Upper lobe of left lung (tissue), 6 donors: ENCODE measurements at regions not wholly inside any gene's neighbourhood (a gene's known extent, or its start where the extent isn't known, plus 50 kb on each side); places are given as distances from the start of the nearest gene placed in this dataset.

Source experiments
- ATAC-seq, 2 donors: fragments of 200-7000 bp; cut with Tn5 transposase; one replicate each; pipeline ENCODE4 v1.9.1; 2022; ENCODE audit warnings: mild to moderate bottlenecking in 2 of 2, moderate library complexity in 2 of 2; ENCODE audit not compliant: low FRiP score in 2 of 2
- DNase-seq, 2 donors: peaks; one replicate each; pipeline ENCODE4 v3.0.0-alpha.2; 2019 to 2020
- H3K27ac ChIP-seq, 4 donors: fragments of 200-600 bp; sonication (generic); one replicate each; pipeline ENCODE4 v1.5.1; 2016 to 2019
- H3K27me3 ChIP-seq, 4 donors: fragments of 200-600 bp; sonication (generic); one replicate each; pipeline ENCODE4 v1.5.1; 2017 to 2019
- H3K36me3 ChIP-seq, 4 donors: fragments of 200-600 bp; sonication (generic); one replicate each; pipeline ENCODE4 v1.5.1; 2016 to 2019
- H3K4me1 ChIP-seq, 4 donors: fragments of 200-600 bp; sonication (generic); one replicate each; pipeline ENCODE4 v1.5.1; 2018 to 2019
- H3K4me3 ChIP-seq, 4 donors: fragments of 200-600 bp; sonication (generic); one replicate each; pipeline ENCODE4 v1.5.1; 2017 to 2019; ENCODE audit warnings: mild to moderate bottlenecking in 2 of 4, moderate library complexity in 1 of 4
- H3K9me3 ChIP-seq, 4 donors: fragments of 200-600 bp; sonication (generic); one replicate each; pipeline ENCODE4 v1.5.1; 2018 to 2019
- EP300 ChIP-seq, 4 donors: sonication (generic); formaldehyde crosslinking; IDR thresholded peaks; one replicate each; pipeline ENCODE4 v1.5.1; 2017; ENCODE audit warnings: antibody characterized with exemption in 4 of 4, control low read depth in 2 of 4
- POLR2A ChIP-seq, 4 donors: fragments of 450-650 bp; IDR thresholded peaks; one replicate each; pipeline ENCODE4 v1.5.1; 2016 to 2017; ENCODE audit warnings: antibody characterized with exemption in 4 of 4, mild to moderate bottlenecking in 2 of 4
- POLR2AphosphoS5 ChIP-seq, 2 donors: sonication (generic); formaldehyde crosslinking; IDR thresholded peaks; one replicate each; pipeline ENCODE4 v1.5.1; 2017; ENCODE audit warnings: antibody characterized with exemption in 2 of 2
- WGBS, 2 donors: methylation state at CpG; one replicate each; pipeline ENCODE4 v1.1.5; 2017 to 2018; 5-methylcytosine and 5-hydroxymethylcytosine counted together
- TF ChIP-seq, protein P1 (sequence below), 6 experiments: fragments of 450-650 bp in 4 of 6; fragments of 200-600 bp in 2 of 6; sonication (generic) in 2 of 6; IDR thresholded peaks; one replicate each; pipeline ENCODE4 v1.5.1; 2016 to 2019; ENCODE audit warnings: antibody characterized with exemption in 6 of 6
- donor health status: DM: no; HTN: no; CAD: no; lungs with moderate emphysema.
- donor health status: DM: no; HTN: yes; CAD: no; lungs with severe emphysema.

DNA sequence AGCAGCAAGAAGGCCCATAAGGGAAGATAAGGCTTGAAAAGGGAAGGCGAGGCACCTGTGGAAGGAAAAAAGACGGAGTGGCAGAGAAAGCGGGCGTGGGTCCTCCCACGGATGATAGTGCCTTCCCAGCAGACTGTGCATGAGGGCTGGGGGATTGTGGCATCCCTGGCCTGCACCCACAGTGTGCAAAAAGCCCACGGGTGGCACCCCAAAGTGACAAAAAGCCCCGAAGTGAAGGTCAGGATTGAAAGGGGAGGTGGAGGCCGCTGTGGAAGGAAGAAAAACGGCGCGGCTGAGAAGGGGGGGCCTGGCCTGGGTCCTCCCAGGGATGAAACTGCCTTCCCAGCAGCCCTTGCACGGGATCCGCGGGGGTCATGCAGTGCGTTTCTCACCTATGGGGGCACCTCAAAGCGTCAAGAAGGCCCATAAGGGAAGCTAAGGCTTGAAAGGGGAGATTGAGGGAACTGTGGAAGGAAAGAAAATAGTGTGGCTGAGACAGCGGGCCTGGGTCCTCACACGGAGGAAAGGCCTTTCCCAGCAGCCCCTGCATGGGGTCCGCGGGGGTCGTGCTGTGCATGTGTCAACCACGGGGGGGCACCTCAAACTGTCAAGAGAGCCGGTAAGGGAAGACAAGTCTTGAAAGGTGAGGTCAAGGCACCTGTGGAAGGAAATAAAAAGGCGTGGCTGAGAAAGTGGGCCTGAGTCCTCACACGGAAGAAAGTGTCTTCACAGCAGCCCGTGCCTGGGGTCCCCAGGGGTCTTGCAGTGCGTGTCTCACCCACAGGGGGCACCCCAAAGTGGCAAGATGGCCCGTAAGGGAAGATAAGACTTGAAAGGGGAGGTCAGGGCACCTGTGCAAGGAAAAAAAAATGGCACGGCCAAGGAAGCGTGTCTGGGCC is 274.1 kb downstream of the ALG10 start:
- no peaks in the 10 kb centered on the region for H3K4me1 ChIP-seq
- WGBS, 2 donors, result 72 to 74% methylated on average over 30 of the region's 30 CpGs
- H3K27ac ChIP-seq, result no peak overlapping the region
- peaks cover 0 to 85% (median 1%) of the 10 kb centered on the region in 4 donors for H3K9me3 ChIP-seq
- peak in 1 of 2 donors; percentile 36 for DNase-seq
- no peak overlapping the region for H3K4me3 ChIP-seq
- no peaks in the 10 kb centered on the region for H3K27me3 ChIP-seq
- no peak for ATAC-seq
- TF ChIP-seq, protein P1, sequence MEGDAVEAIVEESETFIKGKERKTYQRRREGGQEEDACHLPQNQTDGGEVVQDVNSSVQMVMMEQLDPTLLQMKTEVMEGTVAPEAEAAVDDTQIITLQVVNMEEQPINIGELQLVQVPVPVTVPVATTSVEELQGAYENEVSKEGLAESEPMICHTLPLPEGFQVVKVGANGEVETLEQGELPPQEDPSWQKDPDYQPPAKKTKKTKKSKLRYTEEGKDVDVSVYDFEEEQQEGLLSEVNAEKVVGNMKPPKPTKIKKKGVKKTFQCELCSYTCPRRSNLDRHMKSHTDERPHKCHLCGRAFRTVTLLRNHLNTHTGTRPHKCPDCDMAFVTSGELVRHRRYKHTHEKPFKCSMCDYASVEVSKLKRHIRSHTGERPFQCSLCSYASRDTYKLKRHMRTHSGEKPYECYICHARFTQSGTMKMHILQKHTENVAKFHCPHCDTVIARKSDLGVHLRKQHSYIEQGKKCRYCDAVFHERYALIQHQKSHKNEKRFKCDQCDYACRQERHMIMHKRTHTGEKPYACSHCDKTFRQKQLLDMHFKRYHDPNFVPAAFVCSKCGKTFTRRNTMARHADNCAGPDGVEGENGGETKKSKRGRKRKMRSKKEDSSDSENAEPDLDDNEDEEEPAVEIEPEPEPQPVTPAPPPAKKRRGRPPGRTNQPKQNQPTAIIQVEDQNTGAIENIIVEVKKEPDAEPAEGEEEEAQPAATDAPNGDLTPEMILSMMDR (IDR thresholded peaks at IDR 0.05), result no peak
- TF ChIP-seq EP300 (IDR thresholded peaks at IDR 0.05) (no peak), POLR2A (IDR thresholded peaks at IDR 0.05) (no peak), POLR2AphosphoS5 (IDR thresholded peaks at IDR 0.05) (no peak)
- no peaks in the 10 kb centered on the region for H3K36me3 ChIP-seq

DNA sequence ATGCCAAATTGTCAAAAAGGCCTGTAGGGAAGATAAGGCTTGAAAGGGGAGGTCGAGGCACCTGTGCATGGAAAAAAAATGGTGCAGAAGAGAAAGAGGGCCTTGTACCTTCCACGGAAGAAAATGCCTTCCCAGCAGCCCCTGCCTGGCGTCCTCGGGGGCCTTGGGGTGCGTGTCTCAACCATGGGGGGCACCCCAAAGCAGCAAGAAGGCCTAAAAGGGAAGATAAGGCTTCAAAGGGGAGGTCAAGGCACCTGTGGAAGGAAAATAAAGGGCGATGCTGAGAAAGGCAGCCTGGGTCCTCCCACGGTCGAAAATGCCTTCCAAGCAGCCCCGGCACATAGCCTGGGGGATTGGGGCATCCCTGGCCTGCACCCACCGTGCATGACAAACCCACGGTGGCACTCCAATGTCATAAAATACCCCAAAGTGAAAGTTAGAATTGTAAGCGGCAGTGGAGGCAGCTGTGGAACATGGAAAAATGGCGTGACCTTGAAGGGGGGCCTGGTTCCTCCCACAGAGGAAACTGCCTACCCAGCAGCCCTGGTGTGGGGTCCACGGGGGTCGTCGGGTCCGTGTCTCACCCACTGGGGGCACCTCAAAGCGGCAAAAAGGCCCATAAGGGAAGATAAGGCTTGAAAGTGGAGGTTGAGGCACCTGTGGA is 275.0 kb downstream of the ALG10 start:
- Histone ChIP-seq H3K27ac (no peak overlapping the region), H3K9me3 (peaks cover 0 to 87% (median 1%) of the 10 kb centered on the region in 4 donors), H3K4me3 (no peak overlapping the region), H3K36me3 (no peaks in the 10 kb centered on the region), H3K4me1 (no peaks in the 10 kb centered on the region), H3K27me3 (no peaks in the 10 kb centered on the region)
- ATAC-seq, result no peak
- WGBS, 2 donors, result 51 to 65% methylated on average over 18 of the region's 18 CpGs
- DNase-seq, result peak in 1 of 2 donors; percentile 35
- TF ChIP-seq POLR2A (IDR thresholded peaks at IDR 0.05), result no peak
- TF ChIP-seq, protein P1 (IDR thresholded peaks at IDR 0.05), result no peak
- TF ChIP-seq POLR2AphosphoS5 (IDR thresholded peaks at IDR 0.05), result no peak

DNA sequence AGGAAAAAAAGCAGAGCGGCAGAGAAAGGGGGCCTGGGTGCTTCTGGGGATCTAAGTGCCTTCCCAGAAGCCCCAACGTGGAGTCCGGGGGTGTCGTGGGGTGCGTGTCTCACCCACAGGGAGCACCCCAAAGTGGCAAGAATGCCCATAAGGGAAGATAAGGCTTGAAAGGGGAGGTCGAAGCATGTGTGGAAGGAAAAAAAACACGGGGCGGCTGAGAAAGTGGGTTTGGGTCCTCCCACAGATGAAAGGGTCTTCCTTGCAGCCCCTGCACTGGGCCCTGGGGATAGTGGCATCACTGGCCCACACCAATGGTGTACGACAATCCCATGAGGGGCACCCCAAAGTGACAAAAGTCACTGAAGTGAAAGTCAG is 275.5 kb downstream of the ALG10 start:
- H3K27ac ChIP-seq, result no peak overlapping the region
- no peak overlapping the region for H3K4me3 ChIP-seq
- ATAC-seq (no peak), DNase-seq (no peak)
- no peaks in the 10 kb centered on the region for H3K4me1 ChIP-seq
- no peak for TF ChIP-seq EP300 (IDR thresholded peaks at IDR 0.05)
- TF ChIP-seq, protein P1 (IDR thresholded peaks at IDR 0.05), result no peak
- no peak for TF ChIP-seq POLR2AphosphoS5 (IDR thresholded peaks at IDR 0.05)
- TF ChIP-seq POLR2A (IDR thresholded peaks at IDR 0.05), result no peak
- 72 to 79% methylated on average over 9 of the region's 9 CpGs for WGBS, 2 donors
- H3K9me3 ChIP-seq, result peaks cover 0 to 89% (median 1%) of the 10 kb centered on the region in 4 donors
- H3K27me3 ChIP-seq, result no peaks in the 10 kb centered on the region
- no peaks in the 10 kb centered on the region for H3K36me3 ChIP-seq

DNA sequence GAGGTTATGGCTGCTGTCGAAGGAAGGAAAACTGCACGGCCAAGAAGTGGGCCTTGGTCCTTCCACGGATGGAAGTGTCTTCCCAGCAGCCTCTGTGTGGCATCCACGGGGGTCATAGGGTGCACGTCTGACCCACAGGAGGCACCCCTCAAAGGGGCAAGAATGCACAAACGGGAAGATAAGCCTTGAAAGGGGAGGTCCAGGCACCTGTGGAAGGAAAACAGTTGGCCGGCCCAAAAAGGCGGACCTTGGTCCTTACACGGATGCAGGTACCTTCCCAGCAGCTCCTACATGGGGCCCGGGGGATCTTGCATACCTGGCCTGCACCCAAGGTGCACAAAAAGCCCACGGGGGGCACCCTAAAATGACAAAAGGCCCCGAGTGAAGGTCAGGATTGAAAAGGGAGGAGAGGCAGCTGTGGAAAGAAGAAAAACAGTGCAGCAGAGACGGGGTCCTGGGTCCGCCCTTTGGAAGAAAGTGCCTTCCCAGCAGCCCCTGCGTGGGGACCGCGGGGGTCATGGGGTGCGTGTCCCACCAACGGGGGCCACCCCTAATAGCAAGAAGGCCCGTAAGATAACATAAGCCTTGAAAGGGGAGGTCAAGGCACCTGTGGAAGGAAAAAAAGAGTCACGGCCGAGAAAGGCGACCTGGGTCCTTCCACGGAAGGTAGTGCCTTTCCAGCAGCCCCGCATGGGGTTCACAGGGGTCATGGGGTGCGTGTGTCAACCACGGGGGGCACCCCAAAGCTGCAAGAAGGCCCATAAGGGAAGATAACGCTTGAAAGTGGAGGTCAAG is 276.1 kb downstream of the ALG10 start:
- Histone ChIP-seq H3K4me1 (no peaks in the 10 kb centered on the region), H3K27ac (no peak overlapping the region), H3K36me3 (no peaks in the 10 kb centered on the region), H3K9me3 (peaks cover 0 to 90% (median 1%) of the 10 kb centered on the region in 4 donors), H3K27me3 (no peaks in the 10 kb centered on the region), H3K4me3 (no peak overlapping the region)
- no peak for TF ChIP-seq POLR2A (IDR thresholded peaks at IDR 0.05)
- TF ChIP-seq, protein P1 (IDR thresholded peaks at IDR 0.05), result no peak
- no peak for TF ChIP-seq POLR2AphosphoS5 (IDR thresholded peaks at IDR 0.05)
- TF ChIP-seq EP300 (IDR thresholded peaks at IDR 0.05), result no peak
- DNase-seq, result peak in 1 of 2 donors; percentile 51
- no peak for ATAC-seq
- 71 to 85% methylated on average over 27 to 28 of the region's 28 CpGs for WGBS, 2 donors
